ENCODE measurements at regions not wholly inside any gene's neighbourhood (a gene's known extent, or its start where the extent isn't known, plus 50 kb on each side); places are given as distances from the start of the nearest gene placed in this dataset.

GRCh38 chr4:159593681-159594080 is 490.8 kb downstream of the RAPGEF2 start:
- no peak for TF ChIP-seq POLR2A (IDR thresholded peaks at IDR 0.05; ENCODE audit: low read length)
- TF ChIP-seq GATA1 (IDR thresholded peaks at IDR 0.05; ENCODE audit: low read depth, low read length) = no peak

Measured in erythroblast (primary cell).